B cell (primary cell): ENCODE measurements at regions not wholly inside any gene's neighbourhood (a gene's known extent, or its start where the extent isn't known, plus 50 kb on each side); places are given as distances from the start of the nearest gene placed in this dataset.

Experiments used
- CTCF ChIP-seq: fragments of 200-600 bp; IDR thresholded peaks from one replicate; pipeline ENCODE4 v1.8.0; 2022; ENCODE audit warnings: antibody characterized with exemption, mild to moderate bottlenecking
- EZH2 ChIP-seq: IDR thresholded peaks from 2 replicates; pipeline ENCODE4 v1.6.1; 2012; ENCODE audit warnings: borderline replicate concordance, low read depth, mild to moderate bottlenecking, moderate library complexity, low read length; ENCODE audit not compliant: insufficient read depth, poor library complexity, severe bottlenecking

- TF ChIP-seq CTCF (no peak), EZH2 (no peak)
Observed at GRCh38 chr19:34618410-34618809, 58.5 kb downstream of the SCGB2B2 start.
